ENCODE measurements at regions not wholly inside any gene's neighbourhood (a gene's known extent, or its start where the extent isn't known, plus 50 kb on each side); places are given as distances from the start of the nearest gene placed in this dataset.

- no peak overlapping the region for H3K9ac ChIP-seq (ENCODE audit: low read length)
- H3K27ac ChIP-seq (ENCODE audit: low read length) = no peak overlapping the region
- DNase-seq (no peak), ATAC-seq (no peak)
- no peaks in the 10 kb centered on the region for H3K79me2 ChIP-seq (ENCODE audit: low read length)
- no peaks in the 10 kb centered on the region for H4K20me1 ChIP-seq (ENCODE audit: low read length)
- no peaks in the 10 kb centered on the region for H3K9me3 ChIP-seq (ENCODE audit: low read length)
- no peaks in the 10 kb centered on the region for H3K36me3 ChIP-seq (ENCODE audit: low read depth, low read length)
- intact Hi-C loops (cut with micrococcal nuclease) = no loop called here
- H3K4me3 ChIP-seq (ENCODE audit: low read length) = no peak overlapping the region
- H3K9me2 ChIP-seq (replicated peaks; ENCODE audit: low read length) = no peaks in the 10 kb centered on the region
- H3F3A ChIP-seq (ENCODE audit: low read length, unreplicated experiment) = no peaks in the 10 kb centered on the region
- TF ChIP-seq EZH2phosphoT487 (IDR thresholded peaks at IDR 0.05; ENCODE audit: borderline replicate concordance, low read length) (no peak), EZH2 (IDR thresholded peaks at IDR 0.05; ENCODE audit: low read length, unreplicated experiment) (no peak), CTCF (conservative IDR thresholded peaks at IDR 0.05; ENCODE audit: low read depth, low read length) (no peak)
- H3K4me2 ChIP-seq (ENCODE audit: low read length) = no peak overlapping the region
- no TSS peak for BruUV-seq (replicated peaks)
- ChIA-PET POLR2A (ENCODE audit: unreplicated experiment) (no interaction called here), CTCF (no interaction called here)
- no peak overlapping the region for H2AFZ ChIP-seq (ENCODE audit: low read length)
- no peaks in the 10 kb centered on the region for H3K4me1 ChIP-seq (ENCODE audit: insufficient read depth, low read length)
- peaks cover 72% of the 10 kb centered on the region for H3K27me3 ChIP-seq (ENCODE audit: low read length)
Observed at GRCh38 chr22:49321477-49322055, 506.1 kb downstream of the BRD1 start.

- no peaks in the 10 kb centered on the region for H3K36me3 ChIP-seq (ENCODE audit: low read depth, low read length)
- H3K27ac ChIP-seq (ENCODE audit: low read length) = no peak overlapping the region
- no peaks in the 10 kb centered on the region for H3K4me1 ChIP-seq (ENCODE audit: insufficient read depth, low read length)
- no peak overlapping the region for H3K4me2 ChIP-seq (ENCODE audit: low read length)
- H3K79me2 ChIP-seq (ENCODE audit: low read length) = no peaks in the 10 kb centered on the region
- ChIA-PET CTCF (no interaction called here), POLR2A (ENCODE audit: unreplicated experiment) (no interaction called here)
- intact Hi-C loops (cut with micrococcal nuclease) = no loop called here
- BruUV-seq (replicated peaks) = no TSS peak
- TF ChIP-seq EZH2phosphoT487 (IDR thresholded peaks at IDR 0.05; ENCODE audit: borderline replicate concordance, low read length) (no peak), EZH2 (IDR thresholded peaks at IDR 0.05; ENCODE audit: low read length, unreplicated experiment) (no peak), CTCF (conservative IDR thresholded peaks at IDR 0.05; ENCODE audit: low read depth, low read length) (no peak)
- no peaks in the 10 kb centered on the region for H3F3A ChIP-seq (ENCODE audit: low read length, unreplicated experiment)
- no peak overlapping the region for H2AFZ ChIP-seq (ENCODE audit: low read length)
- H4K20me1 ChIP-seq (ENCODE audit: low read length) = no peaks in the 10 kb centered on the region
- H3K4me3 ChIP-seq (ENCODE audit: low read length) = no peak overlapping the region
- H3K9me2 ChIP-seq (replicated peaks; ENCODE audit: low read length) = no peaks in the 10 kb centered on the region
- ATAC-seq (no peak), DNase-seq (no peak)
- no peaks in the 10 kb centered on the region for H3K9me3 ChIP-seq (ENCODE audit: low read length)
- no peak overlapping the region for H3K9ac ChIP-seq (ENCODE audit: low read length)
- H3K27me3 ChIP-seq (ENCODE audit: low read length) = peaks cover 65% of the 10 kb centered on the region
Observed at GRCh38 chr22:49320714-49321476, 506.8 kb downstream of the BRD1 start.

GRCh38 chr22:49317369-49317768 lies 510.3 kb downstream of the BRD1 start:
- no peak for ATAC-seq
- H3K79me2 ChIP-seq (ENCODE audit: low read length) = no peaks in the 10 kb centered on the region
- H3K27ac ChIP-seq (ENCODE audit: low read length) = no peak overlapping the region
- TF ChIP-seq EZH2phosphoT487 (IDR thresholded peaks at IDR 0.05; ENCODE audit: borderline replicate concordance, low read length) = no peak
- no peak for TF ChIP-seq EZH2 (IDR thresholded peaks at IDR 0.05; ENCODE audit: low read length, unreplicated experiment)
- peak; percentile 49; the same call in 1 of the 2 replicates for TF ChIP-seq CTCF (conservative IDR thresholded peaks at IDR 0.05; ENCODE audit: low read depth, low read length)
- no peaks in the 10 kb centered on the region for H3K4me1 ChIP-seq (ENCODE audit: insufficient read depth, low read length)
- no peaks in the 10 kb centered on the region for H3K9me2 ChIP-seq (replicated peaks; ENCODE audit: low read length)
- no peak for DNase-seq
- peaks cover 41% of the 10 kb centered on the region for H3K27me3 ChIP-seq (ENCODE audit: low read length)
- no peaks in the 10 kb centered on the region for H4K20me1 ChIP-seq (ENCODE audit: low read length)
- no peak overlapping the region for H3K4me2 ChIP-seq (ENCODE audit: low read length)
- intact Hi-C loops (cut with micrococcal nuclease) = no loop called here
- no peaks in the 10 kb centered on the region for H3K9me3 ChIP-seq (ENCODE audit: low read length)
- CTCF ChIA-PET = no interaction called here
- no peaks in the 10 kb centered on the region for H3F3A ChIP-seq (ENCODE audit: low read length, unreplicated experiment)
- H3K9ac ChIP-seq (ENCODE audit: low read length) = no peak overlapping the region
- H3K36me3 ChIP-seq (ENCODE audit: low read depth, low read length) = no peaks in the 10 kb centered on the region
- H2AFZ ChIP-seq (ENCODE audit: low read length) = no peak overlapping the region
- BruUV-seq (replicated peaks) = no TSS peak
- POLR2A ChIA-PET (ENCODE audit: unreplicated experiment) = no interaction called here
- H3K4me3 ChIP-seq (ENCODE audit: low read length) = no peak overlapping the region

All from PC-3 (cell line).